Ascending aorta (tissue), 2 donors: ENCODE measurements at regions not wholly inside any gene's neighbourhood (a gene's known extent, or its start where the extent isn't known, plus 50 kb on each side); places are given as distances from the start of the nearest gene placed in this dataset.

Source experiments
- DNase-seq, 2 donors: peaks; one replicate each; pipeline ENCODE4 v3.0.0-alpha.2; 2019; ENCODE audit warnings: low spot score in 2 of 2
- H3K27ac ChIP-seq, 2 donors: fragments of 200-600 bp; sonication (generic); one replicate each; pipeline ENCODE4 v1.5.1; 2016 to 2017; ENCODE audit warnings: mild to moderate bottlenecking in 1 of 2
- H3K27me3 ChIP-seq: fragments of 200-600 bp; sonication (generic); one replicate; pipeline ENCODE4 v1.5.1; 2017
- H3K36me3 ChIP-seq, 2 donors: fragments of 200-600 bp; sonication (generic); one replicate each; pipeline ENCODE4 v1.5.1; 2016
- H3K4me1 ChIP-seq, 2 donors: fragments of 200-600 bp; sonication (generic); one replicate each; pipeline ENCODE4 v1.5.1; 2016 to 2017; ENCODE audit warnings: mild to moderate bottlenecking in 1 of 2
- H3K4me3 ChIP-seq, 2 donors: fragments of 200-600 bp; sonication (generic); one replicate each; pipeline ENCODE4 v1.5.1; 2016 to 2017; ENCODE audit warnings: mild to moderate bottlenecking in 1 of 2
- H3K9me3 ChIP-seq, 2 donors: fragments of 200-600 bp; sonication (generic); one replicate each; pipeline ENCODE4 v1.5.1; 2016
- intact Hi-C: fragments of 100-400 bp; cut with DNase I; formaldehyde crosslinking; loops from one replicate; pipeline ENCODE4 v1.15.1; 2023
- TF ChIP-seq, protein P1 (sequence below), 3 experiments: fragments of 200-600 bp in 2 of 3; fragments of 450-650 bp in 1 of 3; sonication (generic) in 2 of 3; IDR thresholded peaks; one replicate each; pipeline ENCODE4 v1.5.1; 2016 to 2019; ENCODE audit warnings: antibody characterized with exemption in 3 of 3, mild to moderate bottlenecking in 1 of 3, moderate library complexity in 1 of 3

DNA sequence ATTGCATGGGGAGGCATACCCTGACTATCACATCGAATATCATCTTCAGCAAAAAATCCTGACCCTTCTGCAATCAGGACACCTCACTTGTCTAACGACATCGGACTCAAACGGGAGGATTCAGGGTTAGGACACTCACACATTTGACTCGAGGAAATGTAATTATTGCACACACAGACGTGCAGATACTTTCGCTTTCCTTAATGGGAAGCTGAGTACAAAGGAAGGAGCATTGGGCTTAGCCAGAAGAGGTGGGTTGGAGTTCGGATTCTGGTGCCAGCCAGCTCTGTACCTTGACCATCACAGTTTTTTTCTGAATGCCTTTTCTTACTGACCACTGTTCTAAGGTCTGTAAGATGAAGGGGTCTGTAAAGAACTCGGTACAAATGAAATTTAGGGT, 260.4 kb downstream of the GALC start:
- intact Hi-C loops = no loop called here
- DNase-seq = no peak
- Histone ChIP-seq H3K4me3 (no peak overlapping the region), H3K4me1 (no peaks in the 10 kb centered on the region), H3K36me3 (no peaks in the 10 kb centered on the region), H3K27ac (no peak overlapping the region), H3K9me3 (no peaks in the 10 kb centered on the region), H3K27me3 (no peaks in the 10 kb centered on the region)
- TF ChIP-seq, protein P1, sequence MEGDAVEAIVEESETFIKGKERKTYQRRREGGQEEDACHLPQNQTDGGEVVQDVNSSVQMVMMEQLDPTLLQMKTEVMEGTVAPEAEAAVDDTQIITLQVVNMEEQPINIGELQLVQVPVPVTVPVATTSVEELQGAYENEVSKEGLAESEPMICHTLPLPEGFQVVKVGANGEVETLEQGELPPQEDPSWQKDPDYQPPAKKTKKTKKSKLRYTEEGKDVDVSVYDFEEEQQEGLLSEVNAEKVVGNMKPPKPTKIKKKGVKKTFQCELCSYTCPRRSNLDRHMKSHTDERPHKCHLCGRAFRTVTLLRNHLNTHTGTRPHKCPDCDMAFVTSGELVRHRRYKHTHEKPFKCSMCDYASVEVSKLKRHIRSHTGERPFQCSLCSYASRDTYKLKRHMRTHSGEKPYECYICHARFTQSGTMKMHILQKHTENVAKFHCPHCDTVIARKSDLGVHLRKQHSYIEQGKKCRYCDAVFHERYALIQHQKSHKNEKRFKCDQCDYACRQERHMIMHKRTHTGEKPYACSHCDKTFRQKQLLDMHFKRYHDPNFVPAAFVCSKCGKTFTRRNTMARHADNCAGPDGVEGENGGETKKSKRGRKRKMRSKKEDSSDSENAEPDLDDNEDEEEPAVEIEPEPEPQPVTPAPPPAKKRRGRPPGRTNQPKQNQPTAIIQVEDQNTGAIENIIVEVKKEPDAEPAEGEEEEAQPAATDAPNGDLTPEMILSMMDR (IDR thresholded peaks at IDR 0.05) = no peak

DNA sequence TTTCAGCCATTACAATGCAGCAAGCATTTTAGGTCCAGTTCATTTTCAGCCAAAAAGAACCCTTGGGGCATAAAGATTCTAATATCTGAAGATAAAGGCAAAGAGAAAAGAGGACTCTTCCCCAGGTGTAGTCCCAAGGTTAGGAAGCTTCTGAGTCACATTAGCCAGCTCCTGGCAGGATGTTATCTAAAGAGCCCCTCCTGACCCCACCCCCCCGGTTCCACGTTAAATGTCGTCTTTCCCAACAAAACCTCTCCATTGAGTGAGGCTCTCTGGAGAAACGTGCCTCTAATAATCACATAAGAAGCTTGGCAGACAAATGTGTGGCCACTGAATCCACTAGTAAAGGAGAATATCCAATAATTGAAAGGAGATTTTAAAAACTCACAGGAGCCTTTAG, 267.7 kb downstream of the GALC start:
- Histone ChIP-seq H3K9me3 (no peaks in the 10 kb centered on the region), H3K36me3 (no peaks in the 10 kb centered on the region), H3K27ac (no peak overlapping the region), H3K4me1 (no peaks in the 10 kb centered on the region), H3K27me3 (no peaks in the 10 kb centered on the region), H3K4me3 (no peak overlapping the region)
- TF ChIP-seq, protein P1 (IDR thresholded peaks at IDR 0.05) = no peak
- no peak for DNase-seq
- intact Hi-C loops = no loop called here

DNA sequence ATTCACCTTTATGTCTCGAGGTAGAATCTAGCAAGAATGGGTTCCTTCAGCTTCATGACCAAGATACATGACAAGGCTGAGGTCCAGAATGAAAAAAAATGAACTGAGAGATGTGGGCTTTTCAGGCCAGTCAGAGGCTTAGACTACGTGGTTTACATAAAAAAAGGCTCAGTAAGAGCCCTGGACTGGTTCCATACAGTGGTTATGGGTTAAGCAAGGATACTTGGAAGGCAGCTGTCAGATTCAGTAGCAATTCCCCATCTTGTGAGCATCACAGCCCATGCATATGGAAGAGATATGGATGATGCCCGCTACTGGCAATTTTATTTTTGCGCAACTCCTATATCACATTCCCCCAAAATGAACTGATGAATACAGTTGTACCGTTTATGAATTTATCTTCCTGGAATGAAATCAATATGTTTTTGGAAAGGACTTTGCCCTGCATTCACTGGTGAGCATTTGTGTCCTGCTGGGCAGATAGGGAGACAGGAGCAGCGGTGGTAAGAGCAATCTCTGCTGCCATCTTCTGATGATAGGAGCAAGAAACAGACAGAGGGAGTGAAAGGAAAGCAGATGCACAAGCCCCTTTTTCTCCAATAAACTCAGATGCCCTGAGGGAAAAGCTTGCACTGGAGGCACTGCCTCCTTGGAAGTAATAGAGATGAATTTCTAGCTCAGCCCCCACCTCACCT, 280.4 kb downstream of the GALC start:
- Histone ChIP-seq H3K27ac (no peak overlapping the region), H3K36me3 (no peaks in the 10 kb centered on the region), H3K27me3 (no peaks in the 10 kb centered on the region), H3K9me3 (no peaks in the 10 kb centered on the region), H3K4me1 (no peaks in the 10 kb centered on the region), H3K4me3 (no peak overlapping the region)
- DNase-seq = no peak
- TF ChIP-seq, protein P1 (IDR thresholded peaks at IDR 0.05) = no peak
- intact Hi-C loops = no loop called here

DNA sequence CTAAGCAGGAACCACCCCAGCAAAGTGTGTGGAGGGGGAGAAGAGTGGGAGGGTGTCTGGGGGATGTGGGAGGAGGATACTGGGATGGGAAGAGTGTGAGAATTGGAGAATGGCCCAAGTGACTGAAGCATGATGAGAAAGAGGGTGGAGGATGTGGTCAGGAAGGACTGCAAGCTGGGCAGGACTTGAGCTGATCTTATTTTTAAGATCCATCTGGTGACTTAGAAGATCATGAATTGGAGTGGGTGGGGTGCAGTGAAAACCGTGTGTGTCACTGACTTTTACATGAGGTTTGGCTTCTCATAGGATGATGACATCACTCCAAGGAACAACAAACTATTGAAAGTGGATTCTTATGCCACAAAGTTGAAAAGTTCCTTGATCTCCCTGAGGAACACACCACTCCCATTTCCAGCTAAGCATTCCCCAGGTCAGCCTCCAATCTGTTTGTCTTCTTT, 287.5 kb downstream of the GALC start:
- Histone ChIP-seq H3K9me3 (no peaks in the 10 kb centered on the region), H3K4me1 (no peaks in the 10 kb centered on the region), H3K27me3 (no peaks in the 10 kb centered on the region), H3K4me3 (no peak overlapping the region), H3K36me3 (no peaks in the 10 kb centered on the region), H3K27ac (no peak overlapping the region)
- intact Hi-C loops = no loop called here
- TF ChIP-seq, protein P1 (IDR thresholded peaks at IDR 0.05) = no peak
- DNase-seq = no peak

DNA sequence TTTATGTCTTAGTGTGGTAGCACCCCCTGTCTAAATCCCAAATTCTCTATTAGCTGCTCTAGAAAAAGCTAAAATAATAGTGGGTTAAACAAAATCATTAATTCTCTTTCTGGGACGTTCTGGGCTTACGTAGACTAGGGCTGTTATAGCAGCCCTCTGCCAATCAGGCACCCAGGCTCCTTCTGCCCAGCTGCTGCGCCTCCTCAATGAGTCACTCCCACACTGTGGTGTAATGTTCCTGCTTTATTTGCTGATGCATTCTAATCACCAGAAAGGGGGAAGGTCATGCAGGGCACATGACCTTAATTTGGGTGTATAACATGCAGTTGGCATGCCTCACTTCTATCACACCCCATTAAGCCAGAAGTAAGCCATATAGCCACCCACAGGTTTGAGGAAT, 294.5 kb downstream of the GALC start:
- H3K27me3 ChIP-seq = no peaks in the 10 kb centered on the region

More for the DNA sequence above, 294.5 kb downstream of the GALC start:
- Histone ChIP-seq H3K36me3 (no peaks in the 10 kb centered on the region), H3K4me1 (no peaks in the 10 kb centered on the region), H3K27ac (no peak overlapping the region), H3K9me3 (no peaks in the 10 kb centered on the region), H3K4me3 (no peak overlapping the region)
- DNase-seq = no peak
- intact Hi-C loops = no loop called here
- TF ChIP-seq, protein P1 (IDR thresholded peaks at IDR 0.05) = no peak
